IMR-90 (cell line): ENCODE measurements at regions not wholly inside any gene's neighbourhood (a gene's known extent, or its start where the extent isn't known, plus 50 kb on each side); places are given as distances from the start of the nearest gene placed in this dataset.

Experiments used
- ATAC-seq: fragments of 200-7000 bp; cut with Tn5 transposase; 2 replicates; pipeline ENCODE4 v1.9.1; 2020; ENCODE audit warnings: low read depth, mild to moderate bottlenecking, moderate library complexity
- BruUV-seq: library from RNA; stranded (reverse); fragments of 400-500 nt; replicated peaks from 2 replicates; lab custom pipeline; 2021; lab: Mats Ljungman, UMichigan
- CTCF ChIA-PET: fragments of 300-600 bp; formaldehyde crosslinking; extraction: SDS; loops from one replicate; lab custom pipeline; 2021; ENCODE audit warnings: antibody characterized with exemption; lab: Yijun Ruan, JAX
- POLR2A ChIA-PET: fragments of 300-600 bp; sonication (Branson Sonifier 250); formaldehyde crosslinking; loops from one replicate; lab custom pipeline; 2022; ENCODE audit warnings: antibody characterized with exemption; ENCODE audit not compliant: unreplicated experiment; lab: Charles Lee
- DNase-seq: peaks from one replicate; pipeline ENCODE4 v3.0.0; 2013
- H2AFZ ChIP-seq: replicated peaks from 2 replicates; pipeline ENCODE3; 2013; ENCODE audit warnings: low read length, mild to moderate bottlenecking; ENCODE audit not compliant: poor library complexity
- H2AK5ac ChIP-seq: 2 replicates; pipeline ENCODE4 v1.6.1; 2013; ENCODE audit warnings: low read depth, low read length, inconsistent platforms
- H2AK9ac ChIP-seq: replicated peaks from 2 replicates; pipeline ENCODE3; 2013; ENCODE audit warnings: mild to moderate bottlenecking, low read depth, low read length, moderate library complexity; ENCODE audit not compliant: poor library complexity
- H2BK120ac ChIP-seq: 2 replicates; pipeline ENCODE4 v1.6.1; 2013; ENCODE audit warnings: low read depth, low read length, inconsistent platforms
- H2BK15ac ChIP-seq: 3 replicates; pipeline ENCODE4 v1.6.1; 2013; ENCODE audit warnings: low read depth, low read length, inconsistent platforms
- H2BK20ac ChIP-seq: 2 replicates; pipeline ENCODE4 v1.6.1; 2013; ENCODE audit warnings: low read depth, mild to moderate bottlenecking, inconsistent platforms, low read length, moderate library complexity
- H2BK5ac ChIP-seq: 2 replicates; pipeline ENCODE4 v1.6.1; 2013; ENCODE audit warnings: mild to moderate bottlenecking, low read depth, low read length, inconsistent platforms; ENCODE audit not compliant: poor library complexity, severe bottlenecking
- H3K14ac ChIP-seq: replicated peaks from 2 replicates; pipeline ENCODE4 v1.6.1; 2013; ENCODE audit warnings: low read depth, low read length, inconsistent platforms
- H3K18ac ChIP-seq: 2 replicates; pipeline ENCODE4 v1.6.1; 2013; ENCODE audit warnings: low read depth, low read length, control low read depth
- H3K23ac ChIP-seq: 2 replicates; pipeline ENCODE4 v1.6.1; 2013; ENCODE audit warnings: low read depth, low read length, inconsistent platforms
- H3K27ac ChIP-seq: 2 replicates; pipeline ENCODE4 v1.5.1; 2013; ENCODE audit warnings: mild to moderate bottlenecking, control low read depth, low read length; ENCODE audit not compliant: insufficient read depth
- H3K27me3 ChIP-seq: 2 replicates; pipeline ENCODE4 v1.6.1; 2013; ENCODE audit warnings: low read length; ENCODE audit not compliant: control insufficient read depth, insufficient read depth
- H3K36me3 ChIP-seq: 2 replicates; pipeline ENCODE4 v1.6.1; 2013; ENCODE audit warnings: low read length, mixed read lengths; ENCODE audit not compliant: control insufficient read depth, insufficient read depth
- H3K4ac ChIP-seq: 2 replicates; pipeline ENCODE4 v1.6.1; 2013; ENCODE audit warnings: low read depth, low read length, inconsistent platforms
- H3K4me1 ChIP-seq: 2 replicates; pipeline ENCODE4 v1.6.1; 2013; ENCODE audit warnings: low read length, mixed read lengths; ENCODE audit not compliant: control insufficient read depth, insufficient read depth
- H3K4me2 ChIP-seq: 2 replicates; pipeline ENCODE4 v1.6.1; 2013; ENCODE audit warnings: low read depth, mild to moderate bottlenecking, control low read depth, low read length, moderate library complexity
- H3K4me3 ChIP-seq: 2 replicates; pipeline ENCODE4 v1.5.1; 2013; ENCODE audit warnings: low read depth, mild to moderate bottlenecking, control low read depth, low read length, moderate library complexity; ENCODE audit not compliant: insufficient read depth
- H3K56ac ChIP-seq: 2 replicates; pipeline ENCODE4 v1.6.1; 2013; ENCODE audit warnings: low read length, inconsistent platforms; ENCODE audit not compliant: insufficient read depth; ENCODE audit errors: extremely low read depth
- H3K79me1 ChIP-seq, 2 experiments: 2 replicates each; pipeline ENCODE4 v1.6.1; 2013; ENCODE audit warnings: low read length in 2 of 2, inconsistent platforms in 1 of 2, low read depth in 1 of 2
- H3K9ac ChIP-seq: 2 replicates; pipeline ENCODE4 v1.6.1; 2013; ENCODE audit warnings: low read depth, low read length, control low read depth
- H3K9me1 ChIP-seq: 2 replicates; pipeline ENCODE4 v1.6.1; 2013; ENCODE audit warnings: low read length, inconsistent platforms; ENCODE audit not compliant: insufficient read depth
- H3K9me3 ChIP-seq: 2 replicates; pipeline ENCODE4 v1.6.1; 2013; ENCODE audit warnings: low read length; ENCODE audit not compliant: control insufficient read depth, insufficient read depth
- H4K20me1 ChIP-seq: 2 replicates; pipeline ENCODE4 v1.6.1; 2013; ENCODE audit warnings: low read length, inconsistent platforms; ENCODE audit not compliant: insufficient read depth
- H4K5ac ChIP-seq: 2 replicates; pipeline ENCODE4 v1.6.1; 2013; ENCODE audit warnings: mild to moderate bottlenecking, low read depth, low read length, control low read depth
- H4K8ac ChIP-seq, 2 experiments: 2 replicates each; pipeline ENCODE4 v1.6.1; 2013; ENCODE audit warnings: low read depth in 2 of 2, low read length in 2 of 2, control low read depth in 1 of 2, inconsistent platforms in 1 of 2
- H4K91ac ChIP-seq: 2 replicates; pipeline ENCODE4 v1.6.1; 2013; ENCODE audit warnings: low read depth, low read length, inconsistent platforms; ENCODE audit not compliant: insufficient read depth
- BHLHE40 ChIP-seq: fragments of 150-350 bp; IDR thresholded peaks from 2 replicates; pipeline ENCODE4 v1.6.1; 2016; ENCODE audit warnings: mild to moderate bottlenecking, low read depth, low read length
- FOS ChIP-seq: fragments of 150-350 bp; IDR thresholded peaks from 2 replicates; pipeline ENCODE4 v1.6.1; 2016; ENCODE audit warnings: low read depth, low read length
- MAZ ChIP-seq: IDR thresholded peaks from 2 replicates; pipeline ENCODE4 v1.6.1; 2012; ENCODE audit warnings: low read depth, mild to moderate bottlenecking, low read length, improper control_type of control experiment, moderate library complexity, borderline replicate concordance
- NFE2L2 ChIP-seq: fragments of 150-350 bp; IDR thresholded peaks from 2 replicates; pipeline ENCODE4 v1.6.1; 2016; ENCODE audit warnings: low read depth, mild to moderate bottlenecking, low read length
- RAD21 ChIP-seq: IDR thresholded peaks from 2 replicates; pipeline ENCODE4 v1.6.1; 2012; ENCODE audit warnings: low read length, improper control_type of control experiment
- RFX5 ChIP-seq: IDR thresholded peaks from 2 replicates; pipeline ENCODE4 v1.8.0; 2012; ENCODE audit warnings: low read depth, mild to moderate bottlenecking, low read length, moderate library complexity
- SMC3 ChIP-seq: fragments of 150-350 bp; IDR thresholded peaks from 2 replicates; pipeline ENCODE4 v1.6.1; 2016; ENCODE audit warnings: low read depth, mild to moderate bottlenecking, antibody characterized with exemption, low read length, moderate library complexity
- WGBS, 2 experiments: methylation state at CpG; one replicate each; pipeline versions ENCODE4 v1.1.5 to v1.1.7; 2013; ENCODE audit warnings: missing lambda C conversion rate in 2 of 2; ENCODE audit not compliant: insufficient read length in 1 of 2; ENCODE audit errors: extremely low coverage in 2 of 2; 5-methylcytosine and 5-hydroxymethylcytosine counted together
- dilution Hi-C: fragments of 300-500 bp; cut with HindIII; formaldehyde crosslinking; loops from one replicate; pipeline ENCODE4 v1.14.3; 2018; ENCODE audit warnings: low sequenced_read_pairs; ENCODE audit not compliant: unreplicated experiment
- in situ Hi-C: fragments of 300-500 bp; cut with MboI; formaldehyde crosslinking; loops from 3 replicates; pipeline ENCODE4 v1.14.3; 2019; ENCODE audit warnings: low sequenced_read_pairs, inconsistent platforms, mixed read lengths
- intact Hi-C: fragments of 100-400 bp; cut with micrococcal nuclease; formaldehyde crosslinking; loops from 2 replicates; pipeline ENCODE4 v1.10.0; 2022
- TF ChIP-seq, protein P1 (sequence below): fragments of 150-350 bp; IDR thresholded peaks from 2 replicates; pipeline ENCODE4 v1.6.1; 2016; ENCODE audit warnings: low read depth, mild to moderate bottlenecking, low read length, moderate library complexity, borderline replicate concordance
- TF ChIP-seq, protein P2 (sequence below): conservative IDR thresholded peaks from 2 replicates; pipeline ENCODE4 v1.5.1; 2012; ENCODE audit warnings: mild to moderate bottlenecking, low read depth, low read length, improper control_type of control experiment
- TF ChIP-seq, protein P3 (sequence below): fragments of 150-350 bp; IDR thresholded peaks from 2 replicates; pipeline ENCODE4 v1.6.1; 2017; ENCODE audit warnings: mild to moderate bottlenecking, antibody characterized with exemption, low read length, low read depth

DNA sequence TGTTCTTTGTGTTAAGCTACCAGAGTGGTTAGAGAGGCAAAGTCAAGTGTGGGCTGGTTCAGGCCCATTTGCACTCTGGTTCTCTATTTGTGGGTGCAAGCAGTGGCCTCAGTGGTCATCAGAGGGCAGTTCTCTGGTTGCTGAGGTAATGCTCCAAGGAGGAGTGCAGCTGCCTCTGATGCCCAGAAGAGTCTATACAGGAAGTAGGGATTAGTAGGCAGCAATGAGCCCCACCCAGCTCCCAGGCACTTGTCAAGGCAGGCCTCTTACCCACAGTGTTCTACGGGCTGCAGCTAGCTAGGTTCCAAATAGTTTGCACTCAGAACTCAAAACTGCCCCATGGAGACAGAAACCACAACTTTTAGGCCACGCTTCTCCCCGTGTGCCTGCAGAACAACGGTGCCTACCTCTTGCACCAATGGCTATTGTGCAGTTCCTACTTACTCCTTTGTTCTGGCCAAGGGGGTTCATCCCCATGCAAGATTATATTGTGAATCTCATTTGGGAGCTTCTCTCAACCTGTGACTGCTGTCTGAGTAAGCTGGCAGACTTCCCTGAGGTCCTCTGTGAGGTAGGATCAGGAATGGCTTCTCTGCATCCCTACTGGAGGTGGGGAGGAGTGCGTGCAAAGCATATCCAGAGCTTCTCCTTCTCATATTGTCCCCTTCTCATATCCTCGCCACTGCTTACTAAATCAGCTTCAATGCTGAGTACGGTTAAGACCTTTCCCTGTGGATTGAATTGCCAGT is 410.3 kb upstream of the LMO3 start:
- no peak overlapping the region for H3K23ac ChIP-seq
- POLR2A ChIA-PET = no interaction called here
- no peaks in the 10 kb centered on the region for H3K4me1 ChIP-seq
- no peak overlapping the region for H4K8ac ChIP-seq
- H3K4me3 ChIP-seq = no peak overlapping the region
- H3K9me3 ChIP-seq = peaks cover 18% of the 10 kb centered on the region
- no peak overlapping the region for H4K91ac ChIP-seq
- H3K4ac ChIP-seq = no peak overlapping the region
- no peaks in the 10 kb centered on the region for H3K9me1 ChIP-seq
- H4K20me1 ChIP-seq = no peaks in the 10 kb centered on the region
- no peak overlapping the region for H3K18ac ChIP-seq
- no peak overlapping the region for H2AK5ac ChIP-seq
- no peak overlapping the region for H3K14ac ChIP-seq
- no peaks in the 10 kb centered on the region for H3K36me3 ChIP-seq
- CTCF ChIA-PET = no interaction called here
- H2AK9ac ChIP-seq = no peak overlapping the region
- H3K9ac ChIP-seq = no peak overlapping the region
- H3K27me3 ChIP-seq = no peaks in the 10 kb centered on the region
- no peaks in the 10 kb centered on the region for H3K79me1 ChIP-seq
- H4K5ac ChIP-seq = no peak overlapping the region
- no peak overlapping the region for H2BK20ac ChIP-seq
- no peak overlapping the region for H3K4me2 ChIP-seq
- TF ChIP-seq SMC3 (no peak), MAZ (no peak), FOS (no peak), NFE2L2 (no peak), RAD21 (no peak), BHLHE40 (no peak), RFX5 (no peak)
- TF ChIP-seq, protein P1, sequence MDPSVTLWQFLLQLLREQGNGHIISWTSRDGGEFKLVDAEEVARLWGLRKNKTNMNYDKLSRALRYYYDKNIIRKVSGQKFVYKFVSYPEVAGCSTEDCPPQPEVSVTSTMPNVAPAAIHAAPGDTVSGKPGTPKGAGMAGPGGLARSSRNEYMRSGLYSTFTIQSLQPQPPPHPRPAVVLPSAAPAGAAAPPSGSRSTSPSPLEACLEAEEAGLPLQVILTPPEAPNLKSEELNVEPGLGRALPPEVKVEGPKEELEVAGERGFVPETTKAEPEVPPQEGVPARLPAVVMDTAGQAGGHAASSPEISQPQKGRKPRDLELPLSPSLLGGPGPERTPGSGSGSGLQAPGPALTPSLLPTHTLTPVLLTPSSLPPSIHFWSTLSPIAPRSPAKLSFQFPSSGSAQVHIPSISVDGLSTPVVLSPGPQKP = no peak
- TF ChIP-seq, protein P2, sequence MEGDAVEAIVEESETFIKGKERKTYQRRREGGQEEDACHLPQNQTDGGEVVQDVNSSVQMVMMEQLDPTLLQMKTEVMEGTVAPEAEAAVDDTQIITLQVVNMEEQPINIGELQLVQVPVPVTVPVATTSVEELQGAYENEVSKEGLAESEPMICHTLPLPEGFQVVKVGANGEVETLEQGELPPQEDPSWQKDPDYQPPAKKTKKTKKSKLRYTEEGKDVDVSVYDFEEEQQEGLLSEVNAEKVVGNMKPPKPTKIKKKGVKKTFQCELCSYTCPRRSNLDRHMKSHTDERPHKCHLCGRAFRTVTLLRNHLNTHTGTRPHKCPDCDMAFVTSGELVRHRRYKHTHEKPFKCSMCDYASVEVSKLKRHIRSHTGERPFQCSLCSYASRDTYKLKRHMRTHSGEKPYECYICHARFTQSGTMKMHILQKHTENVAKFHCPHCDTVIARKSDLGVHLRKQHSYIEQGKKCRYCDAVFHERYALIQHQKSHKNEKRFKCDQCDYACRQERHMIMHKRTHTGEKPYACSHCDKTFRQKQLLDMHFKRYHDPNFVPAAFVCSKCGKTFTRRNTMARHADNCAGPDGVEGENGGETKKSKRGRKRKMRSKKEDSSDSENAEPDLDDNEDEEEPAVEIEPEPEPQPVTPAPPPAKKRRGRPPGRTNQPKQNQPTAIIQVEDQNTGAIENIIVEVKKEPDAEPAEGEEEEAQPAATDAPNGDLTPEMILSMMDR = no peak
- TF ChIP-seq, protein P3, sequence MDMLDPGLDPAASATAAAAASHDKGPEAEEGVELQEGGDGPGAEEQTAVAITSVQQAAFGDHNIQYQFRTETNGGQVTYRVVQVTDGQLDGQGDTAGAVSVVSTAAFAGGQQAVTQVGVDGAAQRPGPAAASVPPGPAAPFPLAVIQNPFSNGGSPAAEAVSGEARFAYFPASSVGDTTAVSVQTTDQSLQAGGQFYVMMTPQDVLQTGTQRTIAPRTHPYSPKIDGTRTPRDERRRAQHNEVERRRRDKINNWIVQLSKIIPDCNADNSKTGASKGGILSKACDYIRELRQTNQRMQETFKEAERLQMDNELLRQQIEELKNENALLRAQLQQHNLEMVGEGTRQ = no peak
- H3K56ac ChIP-seq = no peak overlapping the region
- H2BK120ac ChIP-seq = no peak overlapping the region
- no TSS peak for BruUV-seq
- no peak overlapping the region for H3K27ac ChIP-seq
- H2AFZ ChIP-seq = no peak overlapping the region
- whole genome bisulfite sequencing, 2 experiments = 20% methylated on average over 1 of the region's 7 CpGs; no CpG with 5 or more reads in 1 of the 2 experiments
- intact Hi-C loops (no loop called here), dilution Hi-C loops (no loop called here), in situ Hi-C loops (no loop called here)
- no peak overlapping the region for H2BK5ac ChIP-seq
- no peak for DNase-seq
- no peak overlapping the region for H2BK15ac ChIP-seq
- ATAC-seq = no peak
